ENCODE measurements at regions not wholly inside any gene's neighbourhood (a gene's known extent, or its start where the extent isn't known, plus 50 kb on each side); places are given as distances from the start of the nearest gene placed in this dataset.

DNA sequence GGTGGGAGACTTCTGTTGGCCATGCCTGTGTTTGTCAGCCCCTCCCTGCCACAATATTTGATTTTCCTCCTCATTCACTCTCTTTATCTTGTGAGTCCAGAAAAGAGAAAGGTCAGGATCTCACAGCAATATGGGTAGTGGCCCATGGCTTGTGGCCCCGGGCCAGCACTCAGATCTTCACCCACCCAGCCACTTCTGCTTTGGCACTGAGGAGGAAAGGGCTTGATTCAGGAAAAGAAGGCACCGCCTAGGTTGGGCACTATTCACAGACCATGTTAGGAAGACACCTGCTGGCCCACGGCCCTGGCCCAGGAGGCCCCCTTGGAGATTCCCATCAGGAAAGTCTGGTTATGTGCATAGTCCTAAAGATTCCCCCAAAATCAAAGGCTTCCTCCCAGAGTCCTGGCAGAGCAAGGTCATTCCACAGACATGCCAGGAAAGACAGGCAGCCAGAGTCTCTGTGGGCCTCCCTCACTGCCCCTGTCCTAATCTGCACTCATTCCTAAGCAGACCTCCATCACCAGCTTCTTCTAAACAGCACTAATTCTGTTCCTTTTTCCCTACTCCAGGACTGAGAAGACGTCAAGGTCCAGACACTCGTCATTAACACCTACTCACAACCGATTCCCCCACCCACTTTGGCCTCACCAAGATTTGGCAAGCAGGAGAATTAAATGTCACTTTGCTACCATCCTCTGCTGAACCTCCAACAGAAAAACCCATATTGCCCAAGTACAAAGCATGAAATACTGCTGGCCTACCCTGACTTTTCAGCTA, 179.3 kb downstream of the DEPDC1B start:
- no peak for TF ChIP-seq EZH2 (IDR thresholded peaks at IDR 0.05; ENCODE audit: borderline replicate concordance, insufficient read depth, low read depth, low read length, poor library complexity, severe bottlenecking)
- TF ChIP-seq CTCF (IDR thresholded peaks at IDR 0.05) = no peak
